Prostate gland (tissue), 2 donors: ENCODE measurements at regions not wholly inside any gene's neighbourhood (a gene's known extent, or its start where the extent isn't known, plus 50 kb on each side); places are given as distances from the start of the nearest gene placed in this dataset.

Experiments
- DNase-seq: peaks from one replicate; pipeline ENCODE4 v3.0.0-alpha.2; 2019; ENCODE audit warnings: low spot score
- H3K27ac ChIP-seq, 2 donors: fragments of 200-600 bp; sonication (generic); 2 replicates each; pipeline ENCODE4 v1.5.1; 2017 to 2019
- H3K27me3 ChIP-seq: fragments of 200-600 bp; sonication (generic); replicated peaks from 2 replicates; pipeline ENCODE4 v1.5.1; 2019; ENCODE audit not compliant: insufficient read depth
- H3K36me3 ChIP-seq, 2 donors: fragments of 200-600 bp; sonication (generic); 1 replicate in 1 of 2; 2 replicates in 1 of 2; pipeline versions ENCODE4 v1.5.1 to v1.8.1; 2017 to 2019
- H3K4me1 ChIP-seq: fragments of 200-600 bp; sonication (generic); replicated peaks from 2 replicates; pipeline ENCODE4 v1.5.1; 2019
- H3K4me3 ChIP-seq, 2 donors: fragments of 200-600 bp; sonication (generic); 2 replicates each; pipeline ENCODE4 v1.5.1; 2017 to 2019
- H3K9me3 ChIP-seq: fragments of 200-600 bp; sonication (generic); 2 replicates; pipeline ENCODE4 v1.5.1; 2017
- POLR2A ChIP-seq: fragments of 450-650 bp; IDR thresholded peaks from one replicate; pipeline ENCODE4 v1.6.1; 2016; ENCODE audit warnings: antibody characterized with exemption, mild to moderate bottlenecking
- POLR2AphosphoS5 ChIP-seq: sonication (generic); formaldehyde crosslinking; IDR thresholded peaks from one replicate; pipeline ENCODE4 v1.6.1; 2017; ENCODE audit warnings: antibody characterized with exemption
- WGBS: methylation state at CpG from one replicate; pipeline ENCODE4 v1.1.5; 2018; 5-methylcytosine and 5-hydroxymethylcytosine counted together
- intact Hi-C: fragments of 100-400 bp; cut with DNase I; formaldehyde crosslinking; loops from one replicate; pipeline ENCODE4 v1.14.2; 2022
- TF ChIP-seq, protein P1 (sequence below), 4 experiments: fragments of 200-600 bp in 2 of 4; fragments of 450-650 bp in 2 of 4; sonication (generic) in 2 of 4; IDR thresholded peaks; 1 replicate in 3 of 4; 2 replicates in 1 of 4; pipeline ENCODE4 v1.5.1; 2016 to 2019; ENCODE audit warnings: antibody characterized with exemption in 4 of 4, mild to moderate bottlenecking in 2 of 4, moderate library complexity in 2 of 4

DNA sequence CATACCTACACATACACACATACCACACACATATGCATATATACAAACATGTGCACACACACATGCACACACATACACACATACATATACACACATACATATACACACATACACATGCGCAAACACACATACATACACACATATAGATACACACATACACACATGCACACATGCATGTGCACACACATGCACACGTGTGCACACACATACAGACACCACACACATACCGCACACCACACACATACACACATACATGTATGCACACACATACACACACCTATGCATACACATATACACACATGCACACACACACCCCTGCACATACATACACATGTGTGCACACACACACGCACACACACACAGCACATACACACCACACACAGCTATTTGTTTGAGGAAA, 236.5 kb downstream of the WDR11 start:
- TF ChIP-seq, protein P1, sequence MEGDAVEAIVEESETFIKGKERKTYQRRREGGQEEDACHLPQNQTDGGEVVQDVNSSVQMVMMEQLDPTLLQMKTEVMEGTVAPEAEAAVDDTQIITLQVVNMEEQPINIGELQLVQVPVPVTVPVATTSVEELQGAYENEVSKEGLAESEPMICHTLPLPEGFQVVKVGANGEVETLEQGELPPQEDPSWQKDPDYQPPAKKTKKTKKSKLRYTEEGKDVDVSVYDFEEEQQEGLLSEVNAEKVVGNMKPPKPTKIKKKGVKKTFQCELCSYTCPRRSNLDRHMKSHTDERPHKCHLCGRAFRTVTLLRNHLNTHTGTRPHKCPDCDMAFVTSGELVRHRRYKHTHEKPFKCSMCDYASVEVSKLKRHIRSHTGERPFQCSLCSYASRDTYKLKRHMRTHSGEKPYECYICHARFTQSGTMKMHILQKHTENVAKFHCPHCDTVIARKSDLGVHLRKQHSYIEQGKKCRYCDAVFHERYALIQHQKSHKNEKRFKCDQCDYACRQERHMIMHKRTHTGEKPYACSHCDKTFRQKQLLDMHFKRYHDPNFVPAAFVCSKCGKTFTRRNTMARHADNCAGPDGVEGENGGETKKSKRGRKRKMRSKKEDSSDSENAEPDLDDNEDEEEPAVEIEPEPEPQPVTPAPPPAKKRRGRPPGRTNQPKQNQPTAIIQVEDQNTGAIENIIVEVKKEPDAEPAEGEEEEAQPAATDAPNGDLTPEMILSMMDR (IDR thresholded peaks at IDR 0.05) = no peak
- no peak for TF ChIP-seq POLR2AphosphoS5
- no peak for TF ChIP-seq POLR2A
- Histone ChIP-seq H3K27ac (no peak overlapping the region), H3K4me3 (no peak overlapping the region), H3K9me3 (no peaks in the 10 kb centered on the region), H3K4me1 (no peaks in the 10 kb centered on the region), H3K36me3 (no peaks in the 10 kb centered on the region), H3K27me3 (no peaks in the 10 kb centered on the region)
- WGBS = 87% methylated on average over 4 of the region's 4 CpGs
- intact Hi-C loops = no loop called here
- DNase-seq = no peak

GRCh38 chr10:121088524-121088923, 237.4 kb downstream of the WDR11 start:
- no peaks in the 10 kb centered on the region for H3K9me3 ChIP-seq
- H3K4me1 ChIP-seq = no peaks in the 10 kb centered on the region
- intact Hi-C loops = no loop called here
- H3K4me3 ChIP-seq = no peak overlapping the region
- no peak overlapping the region for H3K27ac ChIP-seq
- no peaks in the 10 kb centered on the region for H3K27me3 ChIP-seq
- no peak for TF ChIP-seq POLR2AphosphoS5
- no peak for TF ChIP-seq POLR2A
- TF ChIP-seq, protein P1 (IDR thresholded peaks at IDR 0.05) = peak in 2 of 4 experiments; percentile 19 to 22
- DNase-seq = no peak
- WGBS = 64% methylated on average over 6 of the region's 6 CpGs
- H3K36me3 ChIP-seq = no peaks in the 10 kb centered on the region

DNA sequence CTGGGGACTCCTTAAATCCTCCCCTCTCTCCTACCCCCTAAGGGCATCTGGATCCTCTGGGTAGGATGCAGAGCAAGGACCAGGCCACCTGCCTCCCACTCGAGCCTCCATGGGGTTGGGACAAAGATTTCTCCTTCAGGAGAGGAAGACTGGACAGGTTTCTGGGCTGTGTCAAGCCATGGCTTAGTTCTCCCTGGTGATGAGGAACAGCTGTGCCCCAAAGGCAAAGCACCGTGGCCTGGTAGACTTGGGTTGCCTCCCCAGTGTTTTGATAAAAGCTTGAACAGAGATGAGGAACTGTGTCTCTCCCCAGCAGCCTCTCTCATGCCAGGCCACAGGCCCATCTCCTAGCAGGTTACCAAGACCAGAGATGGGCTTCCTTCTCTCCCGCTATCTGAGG, 238.3 kb downstream of the WDR11 start:
- intact Hi-C loops = no loop called here
- WGBS = 95% methylated on average over 3 of the region's 3 CpGs
- no peaks in the 10 kb centered on the region for H3K9me3 ChIP-seq
- no peaks in the 10 kb centered on the region for H3K4me1 ChIP-seq
- no peaks in the 10 kb centered on the region for H3K27me3 ChIP-seq
- H3K4me3 ChIP-seq = no peak overlapping the region
- H3K36me3 ChIP-seq = no peaks in the 10 kb centered on the region
- TF ChIP-seq, protein P1 (IDR thresholded peaks at IDR 0.05) = no peak
- no peak for TF ChIP-seq POLR2A
- TF ChIP-seq POLR2AphosphoS5 = no peak
- no peak overlapping the region for H3K27ac ChIP-seq
- DNase-seq = no peak

DNA sequence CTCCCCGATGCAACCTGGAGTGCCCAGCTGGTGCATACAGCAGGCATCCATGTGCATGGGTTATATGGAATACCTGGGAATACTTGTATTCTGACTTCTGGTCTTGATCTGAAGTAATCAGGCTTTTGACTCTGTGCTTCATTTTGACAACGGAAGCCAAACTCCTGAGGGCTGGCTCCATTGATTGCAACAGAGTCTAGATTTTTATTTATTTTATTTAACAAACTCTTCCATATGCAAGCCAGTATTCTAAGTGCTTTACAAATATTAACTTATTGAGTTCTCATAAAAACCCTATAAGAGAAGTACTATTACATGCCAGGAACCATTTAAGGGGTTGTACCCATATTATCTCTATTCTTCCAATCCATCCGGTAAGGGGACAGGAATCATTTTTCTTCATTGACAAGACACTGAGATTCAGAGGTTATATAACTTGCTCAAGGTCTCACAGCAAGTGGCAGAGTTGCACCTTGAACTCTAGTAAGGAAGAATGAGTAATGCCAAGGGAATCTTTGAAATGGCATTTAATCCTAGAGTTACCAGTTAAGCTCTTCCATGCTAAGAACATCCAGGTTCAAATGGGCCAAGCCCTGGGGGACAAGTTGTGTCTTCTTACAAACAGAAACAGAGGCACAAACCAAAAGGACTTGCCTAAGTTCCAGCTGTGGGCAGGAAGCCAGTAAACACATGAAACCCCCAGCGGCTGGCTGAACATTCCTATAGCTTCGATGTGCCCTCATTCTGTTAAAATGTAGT, 241.0 kb downstream of the WDR11 start:
- Histone ChIP-seq H3K27me3 (no peaks in the 10 kb centered on the region), H3K36me3 (no peaks in the 10 kb centered on the region), H3K9me3 (no peaks in the 10 kb centered on the region), H3K27ac (no peak overlapping the region), H3K4me3 (no peak overlapping the region), H3K4me1 (no peaks in the 10 kb centered on the region)
- DNase-seq = no peak
- 63% methylated on average over 5 of the region's 5 CpGs for WGBS
- intact Hi-C loops = no loop called here
- TF ChIP-seq POLR2AphosphoS5 (no peak), POLR2A (no peak)
- TF ChIP-seq, protein P1 (IDR thresholded peaks at IDR 0.05) = no peak

DNA sequence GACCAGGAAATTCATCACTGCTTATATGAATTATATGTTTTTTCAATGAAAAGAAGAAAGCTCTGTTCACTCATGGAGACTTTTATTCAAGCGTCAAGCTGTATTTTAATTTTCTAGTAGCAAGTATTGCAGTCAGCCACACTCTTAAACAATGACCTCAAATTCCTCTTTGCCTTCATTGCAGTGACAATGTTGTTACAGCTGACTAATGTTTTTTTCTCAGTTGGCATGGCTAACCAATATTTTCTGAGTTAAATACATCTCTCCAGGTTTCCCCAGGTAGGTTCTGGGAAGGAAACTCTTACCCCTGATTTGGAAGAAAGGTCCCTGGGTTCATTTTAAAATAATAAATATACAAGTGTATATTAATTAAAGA, 241.5 kb downstream of the WDR11 start:
- intact Hi-C loops = no loop called here

More for the DNA sequence above, 241.5 kb downstream of the WDR11 start:
- H3K27me3 ChIP-seq = no peaks in the 10 kb centered on the region
- no peak overlapping the region for H3K4me3 ChIP-seq
- no peaks in the 10 kb centered on the region for H3K4me1 ChIP-seq
- no peak for DNase-seq
- 72% methylated on average over 1 of the region's 1 CpG for WGBS
- no peaks in the 10 kb centered on the region for H3K36me3 ChIP-seq
- H3K9me3 ChIP-seq = no peaks in the 10 kb centered on the region
- H3K27ac ChIP-seq = no peak overlapping the region
- TF ChIP-seq POLR2AphosphoS5 = no peak
- TF ChIP-seq, protein P1 (IDR thresholded peaks at IDR 0.05) = no peak
- TF ChIP-seq POLR2A = no peak
